K562 (cell line): ENCODE measurements at regions not wholly inside any gene's neighbourhood (a gene's known extent, or its start where the extent isn't known, plus 50 kb on each side); places are given as distances from the start of the nearest gene placed in this dataset.

Experiments used
- CREB1 ChIP-seq, 2 experiments: sonication (generic) in 1 of 2; formaldehyde crosslinking in 1 of 2; IDR thresholded peaks; 2 replicates each; pipeline versions ENCODE4 v1.6.1 to v1.8.0; 2012 to 2022; ENCODE audit warnings: inconsistent platforms in 1 of 2, mild to moderate bottlenecking in 1 of 2, missing genetic modification reagents in 1 of 2, moderate library complexity in 1 of 2
- PHF8 ChIP-seq: fragments of 200-600 bp; sonication (generic); IDR thresholded peaks from 2 replicates; pipeline ENCODE4 v1.6.1; 2012; ENCODE audit warnings: mixed run types, mild to moderate bottlenecking, inconsistent platforms, low read length, moderate library complexity, borderline replicate concordance
- SMARCC2 ChIP-seq: fragments of 450-650 bp; IDR thresholded peaks from 2 replicates; pipeline ENCODE4 v1.6.1; 2017; ENCODE audit warnings: antibody characterized with exemption, moderate library complexity, mild to moderate bottlenecking, low read depth
- SMC3 ChIP-seq: conservative IDR thresholded peaks from 2 replicates; pipeline ENCODE4 v1.6.1; 2011; ENCODE audit warnings: low read depth, low read length, improper control_type of control experiment; ENCODE audit not compliant: insufficient read depth
- TF ChIP-seq, protein P1 (sequence below): fragments of 450-650 bp; IDR thresholded peaks from 2 replicates; pipeline ENCODE4 v1.6.1; 2016; ENCODE audit warnings: antibody characterized with exemption
- TF ChIP-seq, protein P2 (sequence below), 2 experiments: IDR thresholded peaks; 2 replicates each; pipeline ENCODE4 v1.6.1; 2011; ENCODE audit warnings: borderline replicate concordance in 1 of 2, control low read depth in 1 of 2, low read depth in 1 of 2, low read length in 1 of 2, mild to moderate bottlenecking in 1 of 2, mixed read lengths in 1 of 2, moderate library complexity in 1 of 2; ENCODE audit not compliant: insufficient read depth in 1 of 2, insufficient read length in 1 of 2, poor library complexity in 1 of 2, severe bottlenecking in 1 of 2; ENCODE audit errors: extremely low read depth in 1 of 2
- TF ChIP-seq, protein P3 (sequence below): sonication (generic); formaldehyde crosslinking; IDR thresholded peaks from 2 replicates; pipeline ENCODE4 v1.8.0; 2023; ENCODE audit warnings: mild to moderate bottlenecking, missing genetic modification reagents
- TF ChIP-seq, protein P4 (sequence below): sonication (generic); formaldehyde crosslinking; IDR thresholded peaks from 2 replicates; pipeline ENCODE4 v1.5.0; 2020; ENCODE audit warnings: missing genetic modification reagents
- TF ChIP-seq, protein P5 (sequence below), 3 experiments: IDR thresholded peaks in 2 of 3; conservative IDR thresholded peaks in 1 of 3; 2 replicates each; pipeline ENCODE4 v1.5.1; 2011 to 2012; ENCODE audit warnings: low read length in 3 of 3, mild to moderate bottlenecking in 3 of 3, control low read depth in 2 of 3, improper control_type of control experiment in 1 of 3, inconsistent platforms in 1 of 3, low read depth in 1 of 3, mixed read lengths in 1 of 3, moderate library complexity in 1 of 3; ENCODE audit not compliant: insufficient read depth in 2 of 3

DNA sequence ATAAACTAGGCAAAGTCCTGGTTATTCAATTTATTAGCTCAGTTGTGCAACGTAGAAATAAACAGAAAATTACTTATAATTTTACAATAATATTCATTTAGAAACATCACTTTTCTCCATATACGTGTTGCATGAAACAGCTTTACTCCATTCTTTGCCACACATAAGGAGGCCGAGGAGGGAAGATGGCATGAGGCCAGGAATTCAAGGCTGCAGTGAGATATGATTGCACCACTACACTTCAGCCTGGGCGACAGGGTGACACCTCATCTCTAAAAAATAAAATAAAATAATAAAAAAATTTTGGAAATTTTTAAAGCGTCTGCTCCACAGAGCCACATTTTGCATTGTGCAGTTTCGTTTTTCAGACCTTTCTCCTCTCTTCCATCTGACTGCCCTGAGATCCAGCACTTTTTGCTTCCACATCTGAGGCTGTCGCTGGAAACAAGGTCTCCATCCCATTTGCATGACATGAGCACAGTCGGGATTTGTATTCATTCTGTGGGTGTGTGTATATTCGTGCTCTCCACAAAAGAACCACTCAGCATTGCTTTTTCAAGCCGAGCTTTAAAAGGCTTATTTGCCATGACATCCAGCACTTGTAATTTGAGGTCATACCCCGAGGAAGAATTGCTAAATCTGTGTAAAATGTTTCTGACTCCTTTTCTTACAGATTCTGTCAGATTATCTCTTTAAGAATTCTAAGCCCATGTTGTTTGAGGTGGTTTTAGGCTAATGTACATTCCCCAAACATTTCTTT, 98.6 kb upstream of the MSX2 start:
- TF ChIP-seq PHF8 (no peak), SMARCC2 (no peak), CREB1 (IDR thresholded peaks at IDR 0.05) (no peak), CREB1 (CRISPR knock-in tag; IDR thresholded peaks at IDR 0.05) (no peak), SMC3 (no peak)
- TF ChIP-seq, protein P1, sequence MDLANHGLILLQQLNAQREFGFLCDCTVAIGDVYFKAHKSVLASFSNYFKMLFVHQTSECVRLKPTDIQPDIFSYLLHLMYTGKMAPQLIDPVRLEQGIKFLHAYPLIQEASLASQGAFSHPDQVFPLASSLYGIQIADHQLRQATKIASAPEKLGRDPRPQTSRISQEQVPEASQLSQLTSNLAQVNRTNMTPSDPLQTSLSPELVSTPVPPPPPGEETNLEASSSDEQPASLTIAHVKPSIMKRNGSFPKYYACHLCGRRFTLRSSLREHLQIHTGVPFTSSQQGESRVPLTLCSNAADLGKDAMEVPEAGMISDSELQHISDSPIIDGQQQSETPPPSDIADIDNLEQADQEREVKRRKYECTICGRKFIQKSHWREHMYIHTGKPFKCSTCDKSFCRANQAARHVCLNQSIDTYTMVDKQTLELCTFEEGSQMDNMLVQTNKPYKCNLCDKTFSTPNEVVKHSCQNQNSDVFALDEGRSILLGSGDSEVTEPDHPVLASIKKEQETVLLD, result no peak
- TF ChIP-seq, protein P2, sequence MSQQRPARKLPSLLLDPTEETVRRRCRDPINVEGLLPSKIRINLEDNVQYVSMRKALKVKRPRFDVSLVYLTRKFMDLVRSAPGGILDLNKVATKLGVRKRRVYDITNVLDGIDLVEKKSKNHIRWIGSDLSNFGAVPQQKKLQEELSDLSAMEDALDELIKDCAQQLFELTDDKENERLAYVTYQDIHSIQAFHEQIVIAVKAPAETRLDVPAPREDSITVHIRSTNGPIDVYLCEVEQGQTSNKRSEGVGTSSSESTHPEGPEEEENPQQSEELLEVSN (IDR thresholded peaks at IDR 0.05; ENCODE audit: borderline replicate concordance in 1 of 2, extremely low read depth in 1 of 2, insufficient read depth in 1 of 2, insufficient read length in 1 of 2, low read depth in 1 of 2, low read length in 1 of 2, poor library complexity in 1 of 2, severe bottlenecking in 1 of 2), result no peak
- TF ChIP-seq, protein P3, sequence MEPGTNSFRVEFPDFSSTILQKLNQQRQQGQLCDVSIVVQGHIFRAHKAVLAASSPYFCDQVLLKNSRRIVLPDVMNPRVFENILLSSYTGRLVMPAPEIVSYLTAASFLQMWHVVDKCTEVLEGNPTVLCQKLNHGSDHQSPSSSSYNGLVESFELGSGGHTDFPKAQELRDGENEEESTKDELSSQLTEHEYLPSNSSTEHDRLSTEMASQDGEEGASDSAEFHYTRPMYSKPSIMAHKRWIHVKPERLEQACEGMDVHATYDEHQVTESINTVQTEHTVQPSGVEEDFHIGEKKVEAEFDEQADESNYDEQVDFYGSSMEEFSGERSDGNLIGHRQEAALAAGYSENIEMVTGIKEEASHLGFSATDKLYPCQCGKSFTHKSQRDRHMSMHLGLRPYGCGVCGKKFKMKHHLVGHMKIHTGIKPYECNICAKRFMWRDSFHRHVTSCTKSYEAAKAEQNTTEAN (CRISPR knock-in tag), result no peak
- TF ChIP-seq, protein P4, sequence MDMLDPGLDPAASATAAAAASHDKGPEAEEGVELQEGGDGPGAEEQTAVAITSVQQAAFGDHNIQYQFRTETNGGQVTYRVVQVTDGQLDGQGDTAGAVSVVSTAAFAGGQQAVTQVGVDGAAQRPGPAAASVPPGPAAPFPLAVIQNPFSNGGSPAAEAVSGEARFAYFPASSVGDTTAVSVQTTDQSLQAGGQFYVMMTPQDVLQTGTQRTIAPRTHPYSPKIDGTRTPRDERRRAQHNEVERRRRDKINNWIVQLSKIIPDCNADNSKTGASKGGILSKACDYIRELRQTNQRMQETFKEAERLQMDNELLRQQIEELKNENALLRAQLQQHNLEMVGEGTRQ (CRISPR knock-in tag), result no peak
- TF ChIP-seq, protein P5, sequence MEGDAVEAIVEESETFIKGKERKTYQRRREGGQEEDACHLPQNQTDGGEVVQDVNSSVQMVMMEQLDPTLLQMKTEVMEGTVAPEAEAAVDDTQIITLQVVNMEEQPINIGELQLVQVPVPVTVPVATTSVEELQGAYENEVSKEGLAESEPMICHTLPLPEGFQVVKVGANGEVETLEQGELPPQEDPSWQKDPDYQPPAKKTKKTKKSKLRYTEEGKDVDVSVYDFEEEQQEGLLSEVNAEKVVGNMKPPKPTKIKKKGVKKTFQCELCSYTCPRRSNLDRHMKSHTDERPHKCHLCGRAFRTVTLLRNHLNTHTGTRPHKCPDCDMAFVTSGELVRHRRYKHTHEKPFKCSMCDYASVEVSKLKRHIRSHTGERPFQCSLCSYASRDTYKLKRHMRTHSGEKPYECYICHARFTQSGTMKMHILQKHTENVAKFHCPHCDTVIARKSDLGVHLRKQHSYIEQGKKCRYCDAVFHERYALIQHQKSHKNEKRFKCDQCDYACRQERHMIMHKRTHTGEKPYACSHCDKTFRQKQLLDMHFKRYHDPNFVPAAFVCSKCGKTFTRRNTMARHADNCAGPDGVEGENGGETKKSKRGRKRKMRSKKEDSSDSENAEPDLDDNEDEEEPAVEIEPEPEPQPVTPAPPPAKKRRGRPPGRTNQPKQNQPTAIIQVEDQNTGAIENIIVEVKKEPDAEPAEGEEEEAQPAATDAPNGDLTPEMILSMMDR (IDR thresholded peaks at IDR 0.05 in 2 of 3, conservative IDR thresholded peaks at IDR 0.05 in 1 of 3; ENCODE audit: insufficient read depth in 2 of 3, low read depth in 1 of 3, low read length in 3 of 3), result no peak
